Breast epithelium (tissue), 4 donors: ENCODE measurements at regions not wholly inside any gene's neighbourhood (a gene's known extent, or its start where the extent isn't known, plus 50 kb on each side); places are given as distances from the start of the nearest gene placed in this dataset.

Experiments used
- DNase-seq, 2 donors: peaks; one replicate each; pipeline ENCODE4 v3.0.0-alpha.2; 2019; ENCODE audit warnings: low spot score in 2 of 2
- H3K27ac ChIP-seq, 2 donors: fragments of 200-600 bp; sonication (generic) in 1 of 2; one replicate each; pipeline ENCODE4 v1.5.1; 2016 to 2019; ENCODE audit warnings: mild to moderate bottlenecking in 1 of 2
- H3K27me3 ChIP-seq, 2 donors: fragments of 200-600 bp; sonication (generic) in 1 of 2; one replicate each; pipeline versions ENCODE4 v1.5.1 to v1.6.0; 2017 to 2019; ENCODE audit warnings: control low read depth in 1 of 2, mild to moderate bottlenecking in 1 of 2
- H3K36me3 ChIP-seq: fragments of 200-600 bp; one replicate; pipeline ENCODE4 v1.5.1; 2019
- H3K4me1 ChIP-seq, 2 donors: fragments of 200-600 bp; sonication (generic); one replicate each; pipeline ENCODE4 v1.5.1; 2016 to 2019; ENCODE audit warnings: control low read depth in 1 of 2
- H3K4me3 ChIP-seq, 3 donors: fragments of 200-600 bp; sonication (generic); 1 replicate in 2 of 3; 2 replicates in 1 of 3; pipeline ENCODE4 v1.5.1; 2016 to 2019; ENCODE audit warnings: mild to moderate bottlenecking in 3 of 3, moderate library complexity in 2 of 3
- H3K9me3 ChIP-seq, 2 donors: fragments of 200-600 bp; sonication (generic) in 1 of 2; one replicate each; pipeline ENCODE4 v1.5.1; 2016 to 2019; ENCODE audit warnings: control low read depth in 1 of 2
- CTCF ChIP-seq, 3 donors: fragments of 450-650 bp; IDR thresholded peaks; one replicate each; pipeline ENCODE4 v1.5.1; 2016 to 2017; ENCODE audit warnings: antibody characterized with exemption in 3 of 3, mild to moderate bottlenecking in 3 of 3, moderate library complexity in 3 of 3
- POLR2A ChIP-seq: fragments of 450-650 bp; IDR thresholded peaks from one replicate; pipeline ENCODE4 v1.6.1; 2016; ENCODE audit warnings: antibody characterized with exemption, mild to moderate bottlenecking, moderate library complexity
- POLR2AphosphoS5 ChIP-seq, 3 donors: sonication (generic); formaldehyde crosslinking; IDR thresholded peaks; one replicate each; pipeline ENCODE4 v1.6.1; 2017; ENCODE audit warnings: antibody characterized with exemption in 3 of 3
- intact Hi-C: fragments of 100-400 bp; cut with DNase I; formaldehyde crosslinking; loops from one replicate; pipeline ENCODE4 v1.15.1; 2023; ENCODE audit warnings: low total_unique reads

GRCh38 chr20:60408435-60408834 is 450.2 kb downstream of the CDH26 start:
- H3K9me3 ChIP-seq: no peaks in the 10 kb centered on the region
- TF ChIP-seq POLR2A: no peak
- TF ChIP-seq CTCF (IDR thresholded peaks at IDR 0.05): no peak
- no peak for TF ChIP-seq POLR2AphosphoS5 (IDR thresholded peaks at IDR 0.05)
- H3K4me1 ChIP-seq: no peaks in the 10 kb centered on the region
- no peaks in the 10 kb centered on the region for H3K36me3 ChIP-seq
- no peak overlapping the region for H3K27ac ChIP-seq
- intact Hi-C loops: no loop called here
- no peak for DNase-seq
- no peaks in the 10 kb centered on the region for H3K27me3 ChIP-seq
- no peak overlapping the region for H3K4me3 ChIP-seq

- Histone ChIP-seq H3K27me3 (no peaks in the 10 kb centered on the region), H3K36me3 (no peaks in the 10 kb centered on the region), H3K9me3 (no peaks in the 10 kb centered on the region), H3K4me1 (no peaks in the 10 kb centered on the region), H3K27ac (no peak overlapping the region), H3K4me3 (no peak overlapping the region)
- no peak for TF ChIP-seq CTCF (IDR thresholded peaks at IDR 0.05)
- no peak for TF ChIP-seq POLR2AphosphoS5 (IDR thresholded peaks at IDR 0.05)
- no peak for DNase-seq
- intact Hi-C loops: no loop called here
These were observed 452.5 kb downstream of the CDH26 start for GRCh38 chr20:60410618-60411264.

- Histone ChIP-seq H3K9me3 (no peaks in the 10 kb centered on the region), H3K4me3 (no peak overlapping the region), H3K27me3 (no peaks in the 10 kb centered on the region), H3K4me1 (no peaks in the 10 kb centered on the region), H3K36me3 (no peaks in the 10 kb centered on the region), H3K27ac (no peak overlapping the region)
- no peak for DNase-seq
- TF ChIP-seq POLR2AphosphoS5 (IDR thresholded peaks at IDR 0.05) (no peak), CTCF (IDR thresholded peaks at IDR 0.05) (no peak), POLR2A (no peak)
- intact Hi-C loops: no loop called here
These were observed 453.6 kb downstream of the CDH26 start for GRCh38 chr20:60411813-60412212.

- Histone ChIP-seq H3K4me1 (no peaks in the 10 kb centered on the region), H3K4me3 (no peak overlapping the region), H3K27ac (no peak overlapping the region), H3K36me3 (no peaks in the 10 kb centered on the region), H3K9me3 (no peaks in the 10 kb centered on the region), H3K27me3 (no peaks in the 10 kb centered on the region)
- intact Hi-C loops: no loop called here
- DNase-seq: no peak
- no peak for TF ChIP-seq POLR2A
- no peak for TF ChIP-seq CTCF (IDR thresholded peaks at IDR 0.05)
- no peak for TF ChIP-seq POLR2AphosphoS5 (IDR thresholded peaks at IDR 0.05)
These were observed 462.5 kb downstream of the CDH26 start for GRCh38 chr20:60420676-60421229.

- no peaks in the 10 kb centered on the region for H3K9me3 ChIP-seq
- no peak for DNase-seq
- no peaks in the 10 kb centered on the region for H3K36me3 ChIP-seq
- TF ChIP-seq POLR2A (no peak), POLR2AphosphoS5 (IDR thresholded peaks at IDR 0.05) (no peak), CTCF (IDR thresholded peaks at IDR 0.05) (no peak)
- intact Hi-C loops: no loop called here
- H3K4me1 ChIP-seq: no peaks in the 10 kb centered on the region
- no peaks in the 10 kb centered on the region for H3K27me3 ChIP-seq
- H3K27ac ChIP-seq: no peak overlapping the region
- no peak overlapping the region for H3K4me3 ChIP-seq
These were observed 464.6 kb downstream of the CDH26 start for GRCh38 chr20:60422848-60423247.
